ENCODE measurements at regions not wholly inside any gene's neighbourhood (a gene's known extent, or its start where the extent isn't known, plus 50 kb on each side); places are given as distances from the start of the nearest gene placed in this dataset.

- H3K27me3 ChIP-seq: no peaks in the 10 kb centered on the region
- intact Hi-C loops (cut with DNase I): no loop called here
- H3K27ac ChIP-seq: no peak overlapping the region
- H3K4me3 ChIP-seq: no peak overlapping the region
- H3K4me1 ChIP-seq: no peaks in the 10 kb centered on the region
- no peak for TF ChIP-seq CTCF (IDR thresholded peaks at IDR 0.05)
- no peak for DNase-seq (ENCODE audit: low spot score in 2 of 2)
- H3K36me3 ChIP-seq: no peaks in the 10 kb centered on the region
- no peaks in the 10 kb centered on the region for H3K9me3 ChIP-seq
These were observed 176.6 kb downstream of the ZDHHC21 start for GRCh38 chr9:14516656-14517055.

- no peak overlapping the region for H3K27ac ChIP-seq
- H3K4me1 ChIP-seq: no peaks in the 10 kb centered on the region
- TF ChIP-seq CTCF (IDR thresholded peaks at IDR 0.05): no peak
These were observed 177.5 kb downstream of the ZDHHC21 start for GRCh38 chr9:14515571-14516198.

GRCh38 chr9:14515049-14515448 lies 178.2 kb downstream of the ZDHHC21 start:
- Histone ChIP-seq H3K4me3 (no peak overlapping the region), H3K36me3 (no peaks in the 10 kb centered on the region), H3K9me3 (no peaks in the 10 kb centered on the region), H3K27me3 (no peaks in the 10 kb centered on the region), H3K4me1 (no peaks in the 10 kb centered on the region), H3K27ac (no peak overlapping the region)
- intact Hi-C loops (cut with DNase I): no loop called here
- TF ChIP-seq CTCF (IDR thresholded peaks at IDR 0.05): no peak
- no peak for DNase-seq (ENCODE audit: low spot score in 2 of 2)

More at GRCh38 chr9:14515571-14516198, 177.5 kb downstream of the ZDHHC21 start:
- no peaks in the 10 kb centered on the region for H3K36me3 ChIP-seq
- intact Hi-C loops (cut with DNase I): no loop called here
- no peak overlapping the region for H3K4me3 ChIP-seq
- no peaks in the 10 kb centered on the region for H3K27me3 ChIP-seq
- H3K9me3 ChIP-seq: no peaks in the 10 kb centered on the region
- DNase-seq (ENCODE audit: low spot score in 2 of 2): no peak

- DNase-seq (ENCODE audit: low spot score in 2 of 2): no peak
- Histone ChIP-seq H3K4me1 (no peaks in the 10 kb centered on the region), H3K27ac (no peak overlapping the region), H3K36me3 (no peaks in the 10 kb centered on the region), H3K4me3 (no peak overlapping the region), H3K27me3 (no peaks in the 10 kb centered on the region), H3K9me3 (no peaks in the 10 kb centered on the region)
- intact Hi-C loops (cut with DNase I): no loop called here
- no peak for TF ChIP-seq CTCF (IDR thresholded peaks at IDR 0.05)
These were observed 180.3 kb downstream of the ZDHHC21 start for GRCh38 chr9:14512942-14513341.

- H3K4me3 ChIP-seq: no peak overlapping the region
- H3K27me3 ChIP-seq: no peaks in the 10 kb centered on the region
- H3K36me3 ChIP-seq: no peaks in the 10 kb centered on the region
- H3K27ac ChIP-seq: no peak overlapping the region
- H3K4me1 ChIP-seq: no peaks in the 10 kb centered on the region
- H3K9me3 ChIP-seq: no peaks in the 10 kb centered on the region
- TF ChIP-seq CTCF (IDR thresholded peaks at IDR 0.05): no peak
- intact Hi-C loops (cut with DNase I): no loop called here
- no peak for DNase-seq (ENCODE audit: low spot score in 2 of 2)
These were observed 181.8 kb downstream of the ZDHHC21 start for GRCh38 chr9:14511452-14511851.

GRCh38 chr9:14508884-14509283 lies 184.3 kb downstream of the ZDHHC21 start:
- H3K4me3 ChIP-seq: no peak overlapping the region
- no peaks in the 10 kb centered on the region for H3K9me3 ChIP-seq
- no peaks in the 10 kb centered on the region for H3K27me3 ChIP-seq
- H3K36me3 ChIP-seq: no peaks in the 10 kb centered on the region
- H3K27ac ChIP-seq: no peak overlapping the region
- no peaks in the 10 kb centered on the region for H3K4me1 ChIP-seq
- no peak for DNase-seq (ENCODE audit: low spot score in 2 of 2)
- no peak for TF ChIP-seq CTCF (IDR thresholded peaks at IDR 0.05)
- intact Hi-C loops (cut with DNase I): no loop called here
